ENCODE measurements at regions not wholly inside any gene's neighbourhood (a gene's known extent, or its start where the extent isn't known, plus 50 kb on each side); places are given as distances from the start of the nearest gene placed in this dataset.
"Not testable (repeated sequence)": the region's sequence is repeated elsewhere in the genome, so short reads cannot be mapped to it uniquely, and the experiment has no call there.

- Histone ChIP-seq H3K4me1 (no peaks in the 10 kb centered on the region), H3K4me3 (no peak overlapping the region), H3K36me3 (no peaks in the 10 kb centered on the region), H3K27ac (no peak overlapping the region), H3K9me3 (no peaks in the 10 kb centered on the region), H3K27me3 (no peaks in the 10 kb centered on the region)
- ATAC-seq (no peak), DNase-seq (no peak)
- TF ChIP-seq CTCF (IDR thresholded peaks at IDR 0.05), result no peak
- intact Hi-C loops (cut with DNase I), result no loop called here
Measured at GRCh38 chr1:102790997-102791396, 317.3 kb downstream of the COL11A1 start.

- DNase-seq; H3K4me3 ChIP-seq; H3K36me3 ChIP-seq; H3K9me3 ChIP-seq; intact Hi-C loops (cut with DNase I); H3K27me3 ChIP-seq; ATAC-seq; H3K4me1 ChIP-seq; H3K27ac ChIP-seq: not testable (repeated sequence)
- 72 to 83% methylated on average over 2 of the region's 2 CpGs for WGBS, 2 donors
Measured at GRCh38 chr1:102789951-102790350, 318.4 kb downstream of the COL11A1 start.

GRCh38 chr1:102783487-102783886, 324.8 kb downstream of the COL11A1 start:
- Histone ChIP-seq H3K27me3 (no peaks in the 10 kb centered on the region), H3K27ac (no peak overlapping the region), H3K4me3 (no peak overlapping the region), H3K36me3 (no peaks in the 10 kb centered on the region), H3K4me1 (no peaks in the 10 kb centered on the region), H3K9me3 (peaks cover 0 to 24% (median 0%) of the 10 kb centered on the region in 11 donors)
- intact Hi-C loops (cut with DNase I), result no loop called here
- no peak for ATAC-seq
- 52 to 58% methylated on average over 3 of the region's 3 CpGs for WGBS, 2 donors
- TF ChIP-seq CTCF (IDR thresholded peaks at IDR 0.05), result no peak
- no peak for DNase-seq

GRCh38 chr1:102782144-102782543, 326.2 kb downstream of the COL11A1 start:
- no peak for ATAC-seq
- Histone ChIP-seq H3K27ac (no peak overlapping the region), H3K27me3 (no peaks in the 10 kb centered on the region), H3K9me3 (peaks cover 0 to 24% (median 0%) of the 10 kb centered on the region in 11 donors), H3K4me1 (no peaks in the 10 kb centered on the region), H3K36me3 (no peaks in the 10 kb centered on the region), H3K4me3 (no peak overlapping the region)
- intact Hi-C loops (cut with DNase I), result no loop called here
- no peak for DNase-seq
- TF ChIP-seq CTCF (IDR thresholded peaks at IDR 0.05), result no peak

- ATAC-seq (no peak), DNase-seq (no peak)
- peaks cover 0 to 7% (median 0%) of the 10 kb centered on the region in 11 donors for H3K9me3 ChIP-seq
- no peak overlapping the region for H3K27ac ChIP-seq
- H3K27me3 ChIP-seq, result no peaks in the 10 kb centered on the region
- intact Hi-C loops (cut with DNase I), result no loop called here
- H3K4me3 ChIP-seq, result no peak overlapping the region
- 63 to 67% methylated on average over 1 of the region's 1 CpG for WGBS, 2 donors
- no peak for TF ChIP-seq CTCF (IDR thresholded peaks at IDR 0.05)
- H3K4me1 ChIP-seq, result no peaks in the 10 kb centered on the region
- no peaks in the 10 kb centered on the region for H3K36me3 ChIP-seq
Measured at GRCh38 chr1:102776071-102776470, 332.3 kb downstream of the COL11A1 start.
